Spleen (tissue), 11 donors: ENCODE measurements at regions not wholly inside any gene's neighbourhood (a gene's known extent, or its start where the extent isn't known, plus 50 kb on each side); places are given as distances from the start of the nearest gene placed in this dataset.
"Not testable (repeated sequence)": the region's sequence is repeated elsewhere in the genome, so short reads cannot be mapped to it uniquely, and the experiment has no call there.

Experiments
- DNase-seq: peaks from one replicate; pipeline ENCODE4 v3.0.0-alpha.2; 2020
- H3K27ac ChIP-seq, 8 donors: fragments of 200-600 bp; sonication (generic) in 7 of 8; 1 replicate in 4 of 8; 2 replicates in 4 of 8; pipeline versions ENCODE4 v1.5.0 to v1.8.0; 2016 to 2021; ENCODE audit warnings: inconsistent platforms in 4 of 8, mild to moderate bottlenecking in 4 of 8, moderate library complexity in 1 of 8
- H3K27me3 ChIP-seq, 7 donors: fragments of 200-600 bp; sonication (generic) in 6 of 7; replicated peaks in 1 of 7; 1 replicate in 4 of 7; 2 replicates in 3 of 7; pipeline versions ENCODE4 v1.5.0 to v1.8.0; 2016 to 2021; ENCODE audit warnings: inconsistent platforms in 3 of 7, mild to moderate bottlenecking in 1 of 7
- H3K36me3 ChIP-seq, 6 donors: fragments of 200-600 bp; sonication (generic) in 5 of 6; 1 replicate in 4 of 6; 2 replicates in 2 of 6; pipeline versions ENCODE4 v1.5.0 to v1.8.0; 2016 to 2021; ENCODE audit warnings: inconsistent platforms in 2 of 6
- H3K4me1 ChIP-seq, 6 donors: fragments of 200-600 bp; sonication (generic) in 5 of 6; 1 replicate in 3 of 6; 2 replicates in 3 of 6; pipeline versions ENCODE4 v1.5.0 to v1.8.0; 2016 to 2021; ENCODE audit warnings: inconsistent platforms in 3 of 6
- H3K4me3 ChIP-seq, 8 donors: fragments of 200-600 bp; sonication (generic) in 7 of 8; 1 replicate in 4 of 8; 2 replicates in 4 of 8; pipeline versions ENCODE4 v1.5.0 to v1.8.0; 2016 to 2021; ENCODE audit warnings: inconsistent platforms in 4 of 8, mild to moderate bottlenecking in 4 of 8, moderate library complexity in 2 of 8
- H3K9me3 ChIP-seq, 8 donors: fragments of 200-600 bp; sonication (generic) in 7 of 8; 1 replicate in 4 of 8; 2 replicates in 4 of 8; pipeline versions ENCODE4 v1.5.0 to v1.8.0; 2016 to 2021; ENCODE audit warnings: inconsistent platforms in 4 of 8
- POLR2A ChIP-seq, 3 donors: fragments of 450-650 bp; IDR thresholded peaks; one replicate each; pipeline ENCODE4 v1.5.1; 2017; ENCODE audit warnings: antibody characterized with exemption in 3 of 3, mild to moderate bottlenecking in 1 of 3
- POLR2AphosphoS5 ChIP-seq, 3 donors: sonication (generic); formaldehyde crosslinking; IDR thresholded peaks; one replicate each; pipeline ENCODE4 v1.5.1; 2017; ENCODE audit warnings: antibody characterized with exemption in 3 of 3
- WGBS, 5 donors: extraction: QIAGEN DNeasy Blood & Tissue Kit in 3 of 5; methylation state at CpG; one replicate each; pipeline versions ENCODE4 v1.1.5 to v1.1.7; 2013 to 2018; 5-methylcytosine and 5-hydroxymethylcytosine counted together
- intact Hi-C: fragments of 100-400 bp; cut with DNase I; formaldehyde crosslinking; loops from one replicate; pipeline ENCODE4 v1.15.0; 2023; ENCODE audit warnings: low total_unique reads
- TF ChIP-seq, protein P1 (sequence below), 11 experiments: fragments of 200-600 bp in 7 of 11; fragments of 450-650 bp in 4 of 11; sonication (generic) in 4 of 11; IDR thresholded peaks in 8 of 11; conservative IDR thresholded peaks in 3 of 11; 1 replicate in 7 of 11; 2 replicates in 4 of 11; pipeline versions ENCODE4 v1.4.0 to v1.8.0; 2016 to 2021; ENCODE audit warnings: antibody characterized with exemption in 11 of 11, inconsistent platforms in 4 of 11, mild to moderate bottlenecking in 1 of 11
- donor health status: healthy with polysubstance abuse.
- donor health status: DM: no; HTN: no; CAD: no; lungs with moderate emphysema.
- donor health status: DM: no; HTN: no; CAD: no.
- donor health status: Bipolar disorder and iron deficiency.
- donor health status: healthy.
- donor health status: DM: no; HTN: no; CAD: no.
- donor health status: DM: yes; HTN: yes; CAD: no.

GRCh38 chr9:118686959-118687358 is 682.3 kb downstream of the BRINP1 start:
- no peaks in the 10 kb centered on the region for H3K36me3 ChIP-seq
- DNase-seq: no peak
- no peak for TF ChIP-seq POLR2AphosphoS5 (IDR thresholded peaks at IDR 0.05)
- TF ChIP-seq, protein P1, sequence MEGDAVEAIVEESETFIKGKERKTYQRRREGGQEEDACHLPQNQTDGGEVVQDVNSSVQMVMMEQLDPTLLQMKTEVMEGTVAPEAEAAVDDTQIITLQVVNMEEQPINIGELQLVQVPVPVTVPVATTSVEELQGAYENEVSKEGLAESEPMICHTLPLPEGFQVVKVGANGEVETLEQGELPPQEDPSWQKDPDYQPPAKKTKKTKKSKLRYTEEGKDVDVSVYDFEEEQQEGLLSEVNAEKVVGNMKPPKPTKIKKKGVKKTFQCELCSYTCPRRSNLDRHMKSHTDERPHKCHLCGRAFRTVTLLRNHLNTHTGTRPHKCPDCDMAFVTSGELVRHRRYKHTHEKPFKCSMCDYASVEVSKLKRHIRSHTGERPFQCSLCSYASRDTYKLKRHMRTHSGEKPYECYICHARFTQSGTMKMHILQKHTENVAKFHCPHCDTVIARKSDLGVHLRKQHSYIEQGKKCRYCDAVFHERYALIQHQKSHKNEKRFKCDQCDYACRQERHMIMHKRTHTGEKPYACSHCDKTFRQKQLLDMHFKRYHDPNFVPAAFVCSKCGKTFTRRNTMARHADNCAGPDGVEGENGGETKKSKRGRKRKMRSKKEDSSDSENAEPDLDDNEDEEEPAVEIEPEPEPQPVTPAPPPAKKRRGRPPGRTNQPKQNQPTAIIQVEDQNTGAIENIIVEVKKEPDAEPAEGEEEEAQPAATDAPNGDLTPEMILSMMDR (IDR thresholded peaks at IDR 0.05 in 8 of 11, conservative IDR thresholded peaks at IDR 0.05 in 3 of 11): no peak
- no peak for TF ChIP-seq POLR2A (IDR thresholded peaks at IDR 0.05)
- intact Hi-C loops: no loop called here
- H3K4me1 ChIP-seq: no peaks in the 10 kb centered on the region
- no peaks in the 10 kb centered on the region for H3K27me3 ChIP-seq
- WGBS, 5 donors: 29 to 45% (median 33%) methylated on average over 5 of the region's 5 CpGs
- no peaks in the 10 kb centered on the region for H3K9me3 ChIP-seq
- H3K27ac ChIP-seq: no peak overlapping the region
- H3K4me3 ChIP-seq: no peak overlapping the region

DNA sequence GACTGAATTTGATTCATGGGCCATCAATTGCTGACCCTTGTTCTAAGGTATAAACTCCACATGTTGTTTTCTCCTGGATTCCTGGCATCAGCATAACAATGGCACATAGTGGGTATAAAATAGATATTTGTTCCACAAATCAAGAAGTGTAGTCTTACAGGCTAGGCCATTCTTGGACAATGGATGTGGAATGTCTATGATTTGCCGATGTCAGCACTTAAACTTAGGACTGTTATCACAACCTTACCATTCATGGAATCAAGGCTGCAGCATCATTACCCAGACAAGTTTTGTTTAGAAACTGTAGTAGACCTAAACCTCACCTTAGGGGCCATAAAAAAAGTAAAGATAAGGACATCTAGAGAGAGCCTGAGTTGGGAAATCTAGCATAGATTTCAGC is 680.0 kb downstream of the BRINP1 start:
- Histone ChIP-seq H3K27ac (no peak overlapping the region), H3K4me3 (no peak overlapping the region), H3K27me3 (no peaks in the 10 kb centered on the region), H3K9me3 (no peaks in the 10 kb centered on the region), H3K36me3 (no peaks in the 10 kb centered on the region), H3K4me1 (no peaks in the 10 kb centered on the region)
- TF ChIP-seq, protein P1 (IDR thresholded peaks at IDR 0.05 in 8 of 11, conservative IDR thresholded peaks at IDR 0.05 in 3 of 11): no peak
- no peak for TF ChIP-seq POLR2AphosphoS5 (IDR thresholded peaks at IDR 0.05)
- no peak for TF ChIP-seq POLR2A (IDR thresholded peaks at IDR 0.05)
- 82 to 92% (median 86%) methylated on average over 1 of the region's 1 CpG for WGBS, 5 donors
- intact Hi-C loops: no loop called here
- no peak for DNase-seq

- H3K27me3 ChIP-seq: no peaks in the 10 kb centered on the region
- no peak overlapping the region for H3K27ac ChIP-seq
- no peak overlapping the region for H3K4me3 ChIP-seq
- H3K9me3 ChIP-seq: no peaks in the 10 kb centered on the region
- TF ChIP-seq POLR2A (IDR thresholded peaks at IDR 0.05) (no peak), POLR2AphosphoS5 (IDR thresholded peaks at IDR 0.05) (no peak)
- TF ChIP-seq, protein P1 (IDR thresholded peaks at IDR 0.05 in 8 of 11, conservative IDR thresholded peaks at IDR 0.05 in 3 of 11): no peak
- intact Hi-C loops: no loop called here
- H3K36me3 ChIP-seq: no peaks in the 10 kb centered on the region
- no peaks in the 10 kb centered on the region for H3K4me1 ChIP-seq
- WGBS, 5 donors: 55 to 64% (median 62%) methylated on average over 3 of the region's 3 CpGs
- no peak for DNase-seq
Observed at GRCh38 chr9:118692613-118693012, 676.6 kb downstream of the BRINP1 start.

GRCh38 chr9:118693645-118694044 is 675.6 kb downstream of the BRINP1 start:
- H3K4me3 ChIP-seq: no peak overlapping the region
- DNase-seq: no peak
- 49 to 71% (median 49%) methylated on average over 2 of the region's 2 CpGs for WGBS, 5 donors
- no peak overlapping the region for H3K27ac ChIP-seq
- no peaks in the 10 kb centered on the region for H3K27me3 ChIP-seq
- H3K4me1 ChIP-seq: no peaks in the 10 kb centered on the region
- H3K9me3 ChIP-seq: no peaks in the 10 kb centered on the region
- no peaks in the 10 kb centered on the region for H3K36me3 ChIP-seq
- intact Hi-C loops: no loop called here
- TF ChIP-seq POLR2AphosphoS5 (IDR thresholded peaks at IDR 0.05) (no peak), POLR2A (IDR thresholded peaks at IDR 0.05) (no peak)
- TF ChIP-seq, protein P1 (IDR thresholded peaks at IDR 0.05 in 8 of 11, conservative IDR thresholded peaks at IDR 0.05 in 3 of 11): no peak

DNA sequence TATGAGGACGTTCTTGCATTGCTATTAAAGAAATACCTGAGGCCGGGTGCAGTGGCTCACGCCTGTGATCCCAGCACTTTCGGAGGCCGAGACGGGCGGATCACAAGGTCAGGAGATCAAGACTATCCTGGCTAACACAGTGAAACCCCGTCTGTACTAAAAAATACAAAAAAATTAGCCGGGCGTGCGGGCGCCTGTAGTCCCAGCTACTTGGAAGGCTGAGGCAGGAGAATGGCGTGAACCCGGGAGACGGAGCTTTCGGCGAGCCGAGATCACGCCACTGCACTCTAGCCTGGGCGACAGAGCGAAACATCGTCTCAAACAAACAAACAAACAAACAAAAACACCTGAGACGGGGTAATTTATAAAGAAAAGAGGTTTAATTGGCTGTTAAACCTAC is 674.0 kb downstream of the BRINP1 start:
- H3K36me3 ChIP-seq, H3K27me3 ChIP-seq, DNase-seq, H3K4me3 ChIP-seq, H3K4me1 ChIP-seq, H3K9me3 ChIP-seq, H3K27ac ChIP-seq, intact Hi-C loops: not testable (repeated sequence)
- 90 to 94% (median 91%) methylated on average over 23 of the region's 23 CpGs for WGBS, 5 donors
